Suprapubic skin (tissue), 4 donors: ENCODE measurements at regions not wholly inside any gene's neighbourhood (a gene's known extent, or its start where the extent isn't known, plus 50 kb on each side); places are given as distances from the start of the nearest gene placed in this dataset.

Experiments
- CTCF ChIP-seq, 2 donors: fragments of 200-600 bp in 1 of 2; fragments of 450-650 bp in 1 of 2; sonication (generic) in 1 of 2; IDR thresholded peaks; one replicate each; pipeline ENCODE4 v1.5.1; 2016 to 2019; ENCODE audit warnings: antibody characterized with exemption in 2 of 2, mild to moderate bottlenecking in 1 of 2, moderate library complexity in 1 of 2
- POLR2A ChIP-seq, 2 donors: fragments of 450-650 bp; IDR thresholded peaks; one replicate each; pipeline ENCODE4 v1.6.1; 2017; ENCODE audit warnings: antibody characterized with exemption in 2 of 2, mild to moderate bottlenecking in 2 of 2, moderate library complexity in 2 of 2
- POLR2AphosphoS5 ChIP-seq, 3 donors: sonication (generic); formaldehyde crosslinking; IDR thresholded peaks; one replicate each; pipeline ENCODE4 v1.6.1; 2017; ENCODE audit warnings: antibody characterized with exemption in 3 of 3

- TF ChIP-seq CTCF (IDR thresholded peaks at IDR 0.05) (no peak), POLR2A (IDR thresholded peaks at IDR 0.05) (no peak), POLR2AphosphoS5 (IDR thresholded peaks at IDR 0.05) (no peak)
Observed at GRCh38 chr7:15989194-15989593, 302.7 kb upstream of the MEOX2 start.
